IMR-90 (cell line): ENCODE measurements at regions not wholly inside any gene's neighbourhood (a gene's known extent, or its start where the extent isn't known, plus 50 kb on each side); places are given as distances from the start of the nearest gene placed in this dataset.

ENCODE experiments used
- FOS ChIP-seq: fragments of 150-350 bp; IDR thresholded peaks from 2 replicates; pipeline ENCODE4 v1.6.1; 2016; ENCODE audit warnings: low read depth, low read length
- TF ChIP-seq, protein P1 (sequence below): conservative IDR thresholded peaks from 2 replicates; pipeline ENCODE4 v1.5.1; 2012; ENCODE audit warnings: mild to moderate bottlenecking, low read depth, low read length, improper control_type of control experiment

DNA sequence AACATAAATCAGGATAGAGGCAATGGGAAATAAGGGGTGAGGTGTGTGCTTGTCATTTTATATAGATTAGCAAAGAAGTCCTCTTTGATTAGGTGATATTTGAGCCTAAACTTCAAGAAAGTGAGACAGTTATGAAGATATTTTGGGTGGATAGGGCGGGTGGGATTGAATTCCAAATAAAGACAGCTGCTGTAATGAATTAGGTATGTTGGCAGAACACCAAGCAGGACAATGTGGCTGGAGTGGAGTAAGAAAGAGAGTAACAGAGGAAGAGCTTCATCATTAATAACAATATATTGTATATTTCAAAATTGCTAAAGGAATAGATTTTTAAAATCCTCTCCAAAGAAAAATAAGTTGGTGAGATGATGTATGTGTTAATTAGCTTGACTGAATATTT, 91.0 kb upstream of the CENPE start:
- TF ChIP-seq, protein P1, sequence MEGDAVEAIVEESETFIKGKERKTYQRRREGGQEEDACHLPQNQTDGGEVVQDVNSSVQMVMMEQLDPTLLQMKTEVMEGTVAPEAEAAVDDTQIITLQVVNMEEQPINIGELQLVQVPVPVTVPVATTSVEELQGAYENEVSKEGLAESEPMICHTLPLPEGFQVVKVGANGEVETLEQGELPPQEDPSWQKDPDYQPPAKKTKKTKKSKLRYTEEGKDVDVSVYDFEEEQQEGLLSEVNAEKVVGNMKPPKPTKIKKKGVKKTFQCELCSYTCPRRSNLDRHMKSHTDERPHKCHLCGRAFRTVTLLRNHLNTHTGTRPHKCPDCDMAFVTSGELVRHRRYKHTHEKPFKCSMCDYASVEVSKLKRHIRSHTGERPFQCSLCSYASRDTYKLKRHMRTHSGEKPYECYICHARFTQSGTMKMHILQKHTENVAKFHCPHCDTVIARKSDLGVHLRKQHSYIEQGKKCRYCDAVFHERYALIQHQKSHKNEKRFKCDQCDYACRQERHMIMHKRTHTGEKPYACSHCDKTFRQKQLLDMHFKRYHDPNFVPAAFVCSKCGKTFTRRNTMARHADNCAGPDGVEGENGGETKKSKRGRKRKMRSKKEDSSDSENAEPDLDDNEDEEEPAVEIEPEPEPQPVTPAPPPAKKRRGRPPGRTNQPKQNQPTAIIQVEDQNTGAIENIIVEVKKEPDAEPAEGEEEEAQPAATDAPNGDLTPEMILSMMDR, result no peak
- no peak for TF ChIP-seq FOS
